Left lung (tissue), 4 donors: ENCODE measurements at regions not wholly inside any gene's neighbourhood (a gene's known extent, or its start where the extent isn't known, plus 50 kb on each side); places are given as distances from the start of the nearest gene placed in this dataset.

ENCODE experiments used
- ATAC-seq: fragments of 200-7000 bp; cut with Tn5 transposase; one replicate; pipeline ENCODE4 v1.9.1; 2020; ENCODE audit warnings: moderate library complexity
- DNase-seq, 4 donors: peaks; one replicate each; pipeline ENCODE4 v3.0.0-alpha.2; 2013 to 2020
- H3K27ac ChIP-seq, 2 donors: fragments of 200-600 bp; sonication (generic) in 1 of 2; one replicate each; pipeline versions ENCODE4 v1.5.0 to v1.8.0; 2020 to 2021
- H3K27me3 ChIP-seq, 2 donors: fragments of 200-600 bp; sonication (generic) in 1 of 2; one replicate each; pipeline versions ENCODE4 v1.5.0 to v1.8.0; 2020 to 2021
- H3K36me3 ChIP-seq, 2 donors: fragments of 200-600 bp; sonication (generic) in 1 of 2; one replicate each; pipeline versions ENCODE4 v1.5.0 to v1.8.0; 2020 to 2021
- H3K4me1 ChIP-seq, 2 donors: fragments of 200-600 bp; one replicate each; pipeline ENCODE4 v1.8.0; 2021
- H3K4me3 ChIP-seq, 2 donors: fragments of 200-600 bp; sonication (generic) in 1 of 2; one replicate each; pipeline versions ENCODE4 v1.5.0 to v1.8.0; 2020 to 2021; ENCODE audit warnings: mild to moderate bottlenecking in 1 of 2
- H3K9me3 ChIP-seq, 2 donors: fragments of 200-600 bp; sonication (generic) in 1 of 2; one replicate each; pipeline versions ENCODE4 v1.5.0 to v1.8.0; 2020 to 2021
- CTCF ChIP-seq, 2 donors: fragments of 200-600 bp; sonication (generic) in 1 of 2; IDR thresholded peaks; one replicate each; pipeline versions ENCODE4 v1.5.0 to v1.8.0; 2021; ENCODE audit warnings: antibody characterized with exemption in 2 of 2
- intact Hi-C, 2 donors: fragments of 100-400 bp; cut with DNase I; formaldehyde crosslinking; loops; one replicate each; pipeline versions ENCODE4 v1.11.2 to v1.14.2; 2022
- donor health status: DM: no; HTN: yes; CAD: no.
- donor health status: DM: no; HTN: no; CAD: no.

- H3K27ac ChIP-seq = no peak overlapping the region
These were observed 400.0 kb upstream of the CELF4 start for GRCh38 chr18:37965572-37965970.

GRCh38 chr18:37964885-37965571 is 399.4 kb upstream of the CELF4 start:
- Histone ChIP-seq H3K4me1 (no peaks in the 10 kb centered on the region), H3K27ac (no peak overlapping the region), H3K36me3 (no peaks in the 10 kb centered on the region), H3K4me3 (no peak overlapping the region), H3K9me3 (peaks cover 0 to 12% of the 10 kb centered on the region in 2 donors), H3K27me3 (no peaks in the 10 kb centered on the region)
- TF ChIP-seq CTCF (IDR thresholded peaks at IDR 0.05) = no peak
- intact Hi-C loops = no loop called here
- no peak for ATAC-seq
- DNase-seq = no peak

More at GRCh38 chr18:37965572-37965970, 400.0 kb upstream of the CELF4 start:
- H3K36me3 ChIP-seq = no peaks in the 10 kb centered on the region
- H3K4me3 ChIP-seq = no peak overlapping the region
- no peak for DNase-seq
- H3K27me3 ChIP-seq = no peaks in the 10 kb centered on the region
- ATAC-seq = no peak
- intact Hi-C loops = no loop called here
- TF ChIP-seq CTCF (IDR thresholded peaks at IDR 0.05) = no peak
- no peaks in the 10 kb centered on the region for H3K4me1 ChIP-seq
- peaks cover 0 to 10% of the 10 kb centered on the region in 2 donors for H3K9me3 ChIP-seq

- no peak for TF ChIP-seq CTCF (IDR thresholded peaks at IDR 0.05)
- Histone ChIP-seq H3K4me1 (no peaks in the 10 kb centered on the region), H3K4me3 (no peak overlapping the region), H3K36me3 (no peaks in the 10 kb centered on the region), H3K9me3 (peaks cover 0 to 12% of the 10 kb centered on the region in 2 donors), H3K27me3 (no peaks in the 10 kb centered on the region), H3K27ac (no peak overlapping the region)
- no peak for DNase-seq
- intact Hi-C loops = no loop called here
- ATAC-seq = no peak
These were observed 398.2 kb upstream of the CELF4 start for GRCh38 chr18:37963837-37964236.

- intact Hi-C loops = no loop called here
- TF ChIP-seq CTCF (IDR thresholded peaks at IDR 0.05) = no peak
- H3K27me3 ChIP-seq = no peaks in the 10 kb centered on the region
- DNase-seq (no peak), ATAC-seq (no peak)
- peaks cover 0 to 12% of the 10 kb centered on the region in 2 donors for H3K9me3 ChIP-seq
- no peaks in the 10 kb centered on the region for H3K36me3 ChIP-seq
- no peak overlapping the region for H3K27ac ChIP-seq
- no peak overlapping the region for H3K4me3 ChIP-seq
- no peaks in the 10 kb centered on the region for H3K4me1 ChIP-seq
These were observed 396.8 kb upstream of the CELF4 start for GRCh38 chr18:37962316-37962966.

- TF ChIP-seq CTCF (IDR thresholded peaks at IDR 0.05) = no peak
- intact Hi-C loops = no loop called here
- no peak for ATAC-seq
- H3K27ac ChIP-seq = no peak overlapping the region
- no peak overlapping the region for H3K4me3 ChIP-seq
- H3K9me3 ChIP-seq = peaks cover 0 to 13% of the 10 kb centered on the region in 2 donors
- DNase-seq = no peak
- H3K4me1 ChIP-seq = no peaks in the 10 kb centered on the region
- H3K36me3 ChIP-seq = no peaks in the 10 kb centered on the region
- H3K27me3 ChIP-seq = no peaks in the 10 kb centered on the region
These were observed 392.9 kb upstream of the CELF4 start for GRCh38 chr18:37958499-37958898.
